ENCODE measurements at regions not wholly inside any gene's neighbourhood (a gene's known extent, or its start where the extent isn't known, plus 50 kb on each side); places are given as distances from the start of the nearest gene placed in this dataset.

GRCh38 chr1:82465024-82465423, 664.3 kb downstream of the ADGRL2 start:
- H3K27me3 ChIP-seq: no peaks in the 10 kb centered on the region
- H3K4me3 ChIP-seq: no peak overlapping the region
- no peaks in the 10 kb centered on the region for H3K36me3 ChIP-seq
- TF ChIP-seq POLR2A (IDR thresholded peaks at IDR 0.05): no peak
- TF ChIP-seq EP300 (IDR thresholded peaks at IDR 0.05): no peak
- TF ChIP-seq CTCF (IDR thresholded peaks at IDR 0.05): no peak
- no peak for TF ChIP-seq POLR2AphosphoS5 (IDR thresholded peaks at IDR 0.05)
- H3K27ac ChIP-seq: no peak overlapping the region
- no peaks in the 10 kb centered on the region for H3K9me3 ChIP-seq
- no peak for ATAC-seq
- 33 to 34% methylated on average over 3 of the region's 3 CpGs for WGBS, 2 donors (ENCODE audit: low coverage in 1 of 2)
- peaks cover 0 to 16% (median 7%) of the 10 kb centered on the region in 3 donors for H3K4me1 ChIP-seq

- Histone ChIP-seq H3K4me3 (no peak overlapping the region), H3K36me3 (no peaks in the 10 kb centered on the region), H3K27ac (no peak overlapping the region), H3K9me3 (no peaks in the 10 kb centered on the region), H3K27me3 (no peaks in the 10 kb centered on the region), H3K4me1 (peaks cover 0 to 16% (median 7%) of the 10 kb centered on the region in 3 donors)
- WGBS, 2 donors (ENCODE audit: low coverage in 1 of 2): 11 to 16% methylated on average over 3 of the region's 3 CpGs
- ATAC-seq: no peak
- TF ChIP-seq POLR2AphosphoS5 (IDR thresholded peaks at IDR 0.05): no peak
These were observed 663.7 kb downstream of the ADGRL2 start for GRCh38 chr1:82464362-82465001.

- WGBS, 2 donors (ENCODE audit: low coverage in 1 of 2): 29 to 47% methylated on average over 1 of the region's 1 CpG
- Histone ChIP-seq H3K27me3 (no peaks in the 10 kb centered on the region), H3K9me3 (no peaks in the 10 kb centered on the region), H3K4me3 (no peak overlapping the region), H3K4me1 (peaks cover 0 to 16% (median 7%) of the 10 kb centered on the region in 3 donors), H3K36me3 (no peaks in the 10 kb centered on the region), H3K27ac (no peak overlapping the region)
- no peak for ATAC-seq
- TF ChIP-seq CTCF (IDR thresholded peaks at IDR 0.05) (no peak), POLR2AphosphoS5 (IDR thresholded peaks at IDR 0.05) (no peak), POLR2A (IDR thresholded peaks at IDR 0.05) (no peak)
These were observed 663.2 kb downstream of the ADGRL2 start for GRCh38 chr1:82463951-82464350.

GRCh38 chr1:82462366-82462765, 661.6 kb downstream of the ADGRL2 start:
- 6 to 13% methylated on average over 1 of the region's 1 CpG for WGBS, 2 donors (ENCODE audit: low coverage in 1 of 2)
- no peaks in the 10 kb centered on the region for H3K36me3 ChIP-seq
- ATAC-seq: no peak
- no peaks in the 10 kb centered on the region for H3K9me3 ChIP-seq
- no peak overlapping the region for H3K4me3 ChIP-seq
- no peak overlapping the region for H3K27ac ChIP-seq
- H3K27me3 ChIP-seq: no peaks in the 10 kb centered on the region
- H3K4me1 ChIP-seq: peaks cover 0 to 16% (median 7%) of the 10 kb centered on the region in 3 donors
- TF ChIP-seq POLR2A (IDR thresholded peaks at IDR 0.05) (no peak), POLR2AphosphoS5 (IDR thresholded peaks at IDR 0.05) (no peak), EP300 (IDR thresholded peaks at IDR 0.05) (no peak), CTCF (IDR thresholded peaks at IDR 0.05) (no peak)

- Histone ChIP-seq H3K27ac (no peak overlapping the region), H3K9me3 (peaks cover 0 to 26% (median 0%) of the 10 kb centered on the region in 3 donors)
- no peak for ATAC-seq
These were observed 654.6 kb downstream of the ADGRL2 start for GRCh38 chr1:82455342-82455741.

More at GRCh38 chr1:82455342-82455741, 654.6 kb downstream of the ADGRL2 start:
- Histone ChIP-seq H3K27me3 (no peaks in the 10 kb centered on the region), H3K4me3 (no peak overlapping the region), H3K4me1 (no peaks in the 10 kb centered on the region), H3K36me3 (no peaks in the 10 kb centered on the region)
- TF ChIP-seq CTCF (IDR thresholded peaks at IDR 0.05): no peak
- WGBS, 2 donors (ENCODE audit: low coverage in 1 of 2): 67 to 89% methylated on average over 1 of the region's 1 CpG
